BE2C (cell line): ENCODE measurements at regions not wholly inside any gene's neighbourhood (a gene's known extent, or its start where the extent isn't known, plus 50 kb on each side); places are given as distances from the start of the nearest gene placed in this dataset.

Experiments
- DNase-seq: peaks from one replicate; pipeline ENCODE4 v3.0.0-alpha.2; 2020
- H3K27me3 ChIP-seq: fragments of 250-450 bp; sonication (Bioruptor Pico); 2 replicates; pipeline ENCODE4 v1.5.1; 2020; ENCODE audit warnings: mild to moderate bottlenecking
- H3K36me3 ChIP-seq: fragments of 250-450 bp; sonication (Bioruptor Pico); 2 replicates; pipeline ENCODE4 v1.5.1; 2020; ENCODE audit warnings: mild to moderate bottlenecking
- H3K4me1 ChIP-seq: fragments of 250-450 bp; sonication (Bioruptor Pico); 2 replicates; pipeline ENCODE4 v1.5.1; 2020
- H3K4me3 ChIP-seq: 2 replicates; pipeline ENCODE4 v1.5.1; 2011; ENCODE audit warnings: low read depth, low read length
- H3K9me3 ChIP-seq: fragments of 250-450 bp; sonication (Bioruptor Pico); 2 replicates; pipeline ENCODE4 v1.5.1; 2020
- CTCF ChIP-seq: IDR thresholded peaks from 2 replicates; pipeline ENCODE4 v1.5.1; 2012; ENCODE audit warnings: mild to moderate bottlenecking, low read depth, low read length

GRCh38 chr5:17359451-17360011 is 138.5 kb upstream of the TAF11L2 start:
- no peaks in the 10 kb centered on the region; the same call in 1 of the 2 replicates for H3K9me3 ChIP-seq
- peaks cover 4% of the 10 kb centered on the region; the same call in 1 of the 2 replicates for H3K4me1 ChIP-seq
- no peak for DNase-seq
- TF ChIP-seq CTCF = no peak
- H3K4me3 ChIP-seq = no peak overlapping the region
- no peaks in the 10 kb centered on the region for H3K36me3 ChIP-seq
- no peaks in the 10 kb centered on the region for H3K27me3 ChIP-seq

DNA sequence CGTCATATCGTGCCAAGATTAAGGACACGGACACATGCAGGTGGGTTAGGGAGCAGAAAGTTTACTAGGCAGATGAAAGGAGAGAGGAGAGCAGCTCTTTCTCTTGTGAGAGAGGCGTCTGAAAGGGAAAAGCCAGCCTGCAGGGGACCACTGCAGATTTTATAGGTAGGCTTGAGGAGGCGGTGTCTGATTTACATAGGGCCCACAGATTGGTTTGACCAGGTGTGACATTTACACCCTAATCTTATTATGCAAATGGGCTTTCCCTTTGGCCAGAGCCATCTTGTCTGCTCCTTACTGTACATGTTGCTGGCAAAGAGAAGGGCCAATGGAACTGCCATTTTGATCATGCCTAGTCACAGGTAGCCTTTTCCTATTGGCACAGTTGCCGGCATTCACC is 137.2 kb upstream of the TAF11L2 start:
- no peaks in the 10 kb centered on the region for H3K36me3 ChIP-seq
- no peak for TF ChIP-seq CTCF
- H3K27me3 ChIP-seq = no peaks in the 10 kb centered on the region
- H3K4me3 ChIP-seq = no peak overlapping the region
- peaks cover 4% of the 10 kb centered on the region; the same call in 1 of the 2 replicates for H3K4me1 ChIP-seq
- DNase-seq = peak; percentile 58
- no peaks in the 10 kb centered on the region; the same call in 1 of the 2 replicates for H3K9me3 ChIP-seq

GRCh38 chr5:17361331-17361730 is 136.7 kb upstream of the TAF11L2 start:
- H3K4me3 ChIP-seq = no peak overlapping the region
- DNase-seq = no peak
- no peaks in the 10 kb centered on the region; the same call in 1 of the 2 replicates for H3K9me3 ChIP-seq

DNA sequence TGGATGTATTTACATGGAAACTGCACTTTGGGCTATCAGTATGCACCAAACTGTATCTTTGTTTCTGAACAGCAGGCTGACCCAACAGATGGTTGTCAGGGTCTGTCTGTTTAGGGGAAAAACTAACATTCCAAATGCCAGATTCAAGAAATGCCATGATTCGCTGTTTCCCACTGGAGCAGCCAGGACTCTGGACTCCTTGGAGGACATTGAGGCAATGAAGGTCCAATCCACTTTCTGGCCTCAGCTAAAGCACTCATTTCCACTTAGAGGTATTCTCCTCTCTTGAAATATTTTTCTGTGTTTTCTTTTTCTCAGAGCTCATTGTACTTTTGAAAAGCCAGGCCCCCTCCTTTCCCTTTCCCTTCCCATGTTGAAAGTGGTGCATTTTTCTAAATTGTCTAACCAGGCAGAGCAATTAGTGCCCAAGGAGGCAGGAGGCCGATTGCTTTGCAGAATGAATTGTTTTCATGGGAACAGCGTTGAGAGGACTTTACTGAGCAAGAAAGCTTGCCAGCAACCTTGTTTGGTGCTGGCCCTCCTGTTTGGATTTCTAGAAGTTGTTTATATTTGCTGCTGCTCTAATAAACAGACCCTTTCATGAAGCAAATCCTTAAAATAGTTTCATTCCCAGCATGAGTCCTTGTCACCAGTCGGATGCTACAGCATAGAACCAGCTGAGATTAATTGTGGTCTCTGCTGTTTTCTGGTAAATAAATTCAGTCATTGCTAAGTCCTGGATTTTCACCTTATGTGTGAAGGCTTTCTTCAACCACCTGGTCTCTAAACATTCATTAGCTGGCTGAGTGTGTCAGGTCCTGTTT is 132.8 kb upstream of the TAF11L2 start:
- Histone ChIP-seq H3K36me3 (no peaks in the 10 kb centered on the region), H3K4me3 (no peak overlapping the region), H3K27me3 (no peaks in the 10 kb centered on the region), H3K9me3 (no peaks in the 10 kb centered on the region), H3K4me1 (peaks cover 4% of the 10 kb centered on the region; the same call in 1 of the 2 replicates)
- DNase-seq = no peak
- no peak for TF ChIP-seq CTCF

More at GRCh38 chr5:17361331-17361730, 136.7 kb upstream of the TAF11L2 start:
- TF ChIP-seq CTCF = no peak
- Histone ChIP-seq H3K4me1 (peaks cover 4% of the 10 kb centered on the region; the same call in 1 of the 2 replicates), H3K36me3 (no peaks in the 10 kb centered on the region), H3K27me3 (no peaks in the 10 kb centered on the region)

DNA sequence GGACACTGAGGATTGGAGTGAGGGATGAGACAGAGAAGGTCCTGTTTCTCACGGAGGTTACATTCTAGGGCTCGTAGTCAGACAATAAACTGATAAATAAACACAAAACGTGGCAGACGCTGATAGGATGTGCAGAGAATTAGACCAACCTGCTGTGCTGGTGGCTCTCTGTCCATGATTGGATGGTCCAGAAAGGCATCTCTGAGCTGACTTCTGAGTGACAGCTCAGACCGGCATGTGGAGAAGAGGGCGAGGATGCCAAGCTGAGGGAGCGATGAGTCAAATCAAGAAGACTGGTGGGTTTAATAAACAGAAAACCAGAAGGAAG is 132.3 kb upstream of the TAF11L2 start:
- DNase-seq = no peak
- Histone ChIP-seq H3K27me3 (no peaks in the 10 kb centered on the region), H3K9me3 (no peaks in the 10 kb centered on the region), H3K36me3 (no peaks in the 10 kb centered on the region), H3K4me1 (peaks cover 4% of the 10 kb centered on the region; the same call in 1 of the 2 replicates), H3K4me3 (no peak overlapping the region)
- TF ChIP-seq CTCF = no peak

DNA sequence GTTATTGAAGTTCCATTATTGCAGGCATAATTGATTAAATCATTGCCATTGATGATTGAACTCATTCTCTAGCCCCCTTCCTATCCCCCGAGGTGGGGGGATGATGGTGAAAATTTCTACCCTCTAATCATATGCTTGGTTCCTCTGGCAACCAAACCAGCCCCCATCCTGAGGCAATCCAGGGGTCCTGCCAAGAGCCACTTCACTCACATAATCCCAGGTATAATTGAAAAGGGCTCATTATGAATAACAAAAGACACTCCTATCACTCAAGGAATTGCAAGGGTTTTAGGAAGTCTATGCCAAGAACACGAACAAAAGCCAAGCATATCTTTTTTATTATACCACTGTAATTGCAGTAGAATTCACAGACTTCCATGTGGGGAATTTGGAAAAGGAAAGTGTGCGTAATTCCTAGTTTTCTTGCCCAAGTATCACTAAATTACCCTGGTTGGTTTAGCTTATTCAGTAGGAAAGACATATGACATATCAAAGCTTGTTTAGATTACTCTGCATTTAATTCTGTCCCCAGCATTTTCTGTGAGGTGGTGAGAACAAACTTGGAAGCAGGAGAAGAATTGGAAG is 130.7 kb upstream of the TAF11L2 start:
- no peak for TF ChIP-seq CTCF
- no peak for DNase-seq
- H3K4me1 ChIP-seq = no peaks in the 10 kb centered on the region
- H3K4me3 ChIP-seq = no peak overlapping the region
- no peaks in the 10 kb centered on the region for H3K9me3 ChIP-seq
- H3K27me3 ChIP-seq = no peaks in the 10 kb centered on the region
- no peaks in the 10 kb centered on the region for H3K36me3 ChIP-seq
